BJ (cell line): ENCODE measurements at regions not wholly inside any gene's neighbourhood (a gene's known extent, or its start where the extent isn't known, plus 50 kb on each side); places are given as distances from the start of the nearest gene placed in this dataset.

Experiments
- CTCF ChIA-PET: fragments of 350-600 bp; formaldehyde crosslinking; extraction: SDS; loops from one replicate; lab custom pipeline; 2021; ENCODE audit warnings: antibody characterized with exemption, inconsistent platforms; lab: Yijun Ruan, JAX
- POLR2A ChIA-PET: fragments of 300-600 bp; sonication (Branson Sonifier 250); formaldehyde crosslinking; extraction: SDS; loops from one replicate; lab custom pipeline; 2021; ENCODE audit warnings: antibody characterized with exemption; lab: Charles Lee
- DNase-seq: peaks from one replicate; pipeline ENCODE4 v3.0.0-alpha.2; 2011; ENCODE audit warnings: low read depth
- H3K27me3 ChIP-seq: 2 replicates; pipeline ENCODE4 v1.6.0; 2011; ENCODE audit warnings: low read length; ENCODE audit not compliant: control insufficient read depth, insufficient read depth
- H3K36me3 ChIP-seq: 2 replicates; pipeline ENCODE4 v1.5.1; 2011; ENCODE audit warnings: low read length; ENCODE audit not compliant: control insufficient read depth, insufficient read depth
- H3K4me3 ChIP-seq: 2 replicates; pipeline ENCODE4 v1.5.1; 2011; ENCODE audit warnings: low read depth, mild to moderate bottlenecking, control low read depth, low read length
- TF ChIP-seq, protein P1 (sequence below): IDR thresholded peaks from 2 replicates; pipeline ENCODE4 v1.5.1; 2011; ENCODE audit warnings: low read depth, mild to moderate bottlenecking, control low read depth, inconsistent platforms, low read length, moderate library complexity; ENCODE audit not compliant: insufficient read depth

DNA sequence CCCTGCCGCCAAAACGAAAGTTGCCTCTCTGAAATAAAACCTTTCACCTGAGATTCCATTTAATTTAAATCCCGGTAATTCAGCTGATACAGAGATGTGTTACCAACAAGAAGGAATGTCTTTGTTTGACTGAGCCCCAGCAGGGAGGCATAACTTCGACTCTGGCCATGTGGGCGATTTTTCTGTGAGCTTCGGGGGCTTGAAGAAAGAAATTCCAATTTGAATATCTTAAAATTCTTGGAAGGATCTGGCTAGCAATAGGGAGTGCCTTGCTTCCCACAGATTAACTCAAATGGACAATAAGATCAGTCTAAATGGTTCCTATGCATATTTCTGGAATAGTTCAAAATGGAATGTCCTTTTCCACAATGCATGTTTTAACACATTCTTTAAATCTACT, 252.5 kb upstream of the TMPO start:
- CTCF ChIA-PET = no interaction called here
- H3K36me3 ChIP-seq = no peaks in the 10 kb centered on the region
- no peaks in the 10 kb centered on the region for H3K27me3 ChIP-seq
- no peak for DNase-seq
- POLR2A ChIA-PET = no interaction called here
- TF ChIP-seq, protein P1, sequence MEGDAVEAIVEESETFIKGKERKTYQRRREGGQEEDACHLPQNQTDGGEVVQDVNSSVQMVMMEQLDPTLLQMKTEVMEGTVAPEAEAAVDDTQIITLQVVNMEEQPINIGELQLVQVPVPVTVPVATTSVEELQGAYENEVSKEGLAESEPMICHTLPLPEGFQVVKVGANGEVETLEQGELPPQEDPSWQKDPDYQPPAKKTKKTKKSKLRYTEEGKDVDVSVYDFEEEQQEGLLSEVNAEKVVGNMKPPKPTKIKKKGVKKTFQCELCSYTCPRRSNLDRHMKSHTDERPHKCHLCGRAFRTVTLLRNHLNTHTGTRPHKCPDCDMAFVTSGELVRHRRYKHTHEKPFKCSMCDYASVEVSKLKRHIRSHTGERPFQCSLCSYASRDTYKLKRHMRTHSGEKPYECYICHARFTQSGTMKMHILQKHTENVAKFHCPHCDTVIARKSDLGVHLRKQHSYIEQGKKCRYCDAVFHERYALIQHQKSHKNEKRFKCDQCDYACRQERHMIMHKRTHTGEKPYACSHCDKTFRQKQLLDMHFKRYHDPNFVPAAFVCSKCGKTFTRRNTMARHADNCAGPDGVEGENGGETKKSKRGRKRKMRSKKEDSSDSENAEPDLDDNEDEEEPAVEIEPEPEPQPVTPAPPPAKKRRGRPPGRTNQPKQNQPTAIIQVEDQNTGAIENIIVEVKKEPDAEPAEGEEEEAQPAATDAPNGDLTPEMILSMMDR = no peak
- no peak overlapping the region for H3K4me3 ChIP-seq

DNA sequence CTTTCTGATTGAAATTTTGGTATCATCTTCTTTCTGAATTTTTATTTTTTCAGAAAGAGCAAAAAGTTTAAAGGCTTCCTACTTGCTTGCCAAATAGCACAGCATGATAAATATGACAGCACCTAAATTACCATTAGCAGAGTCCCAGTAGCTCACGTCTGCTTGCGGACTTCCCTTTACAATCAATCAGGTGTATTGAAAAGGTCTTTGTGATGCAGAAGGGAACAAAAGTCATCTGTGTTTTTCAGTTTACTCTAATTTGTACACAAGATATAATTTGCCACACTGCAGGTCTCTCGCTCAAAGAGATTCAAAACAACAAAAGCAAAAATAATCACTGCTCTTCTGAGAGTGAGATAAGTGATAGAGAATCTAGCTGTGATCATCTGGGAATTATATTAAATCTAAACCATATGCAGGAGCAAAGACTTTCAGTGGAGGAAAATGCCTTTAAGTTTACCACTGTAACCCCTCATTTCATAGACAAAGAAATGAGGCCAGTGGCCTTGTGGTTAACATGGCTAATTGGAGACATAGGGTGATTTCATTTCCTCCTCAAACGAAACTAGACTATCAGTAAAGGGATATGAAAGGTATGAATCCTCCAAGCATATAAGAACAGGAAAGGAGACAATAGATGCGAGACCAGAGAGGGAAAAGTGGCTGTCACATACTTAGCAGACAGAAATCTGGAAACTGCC, 240.8 kb upstream of the TMPO start:
- TF ChIP-seq, protein P1 = no peak
- Histone ChIP-seq H3K27me3 (no peaks in the 10 kb centered on the region), H3K4me3 (no peak overlapping the region), H3K36me3 (no peaks in the 10 kb centered on the region)
- ChIA-PET POLR2A (no interaction called here), CTCF (interaction anchor here (0.6 kb wide), 1 partner anchor 21 kb away, joined by 3 read pairs; no protein-coding TSS in a partner anchor)
- DNase-seq = no peak

- no peak overlapping the region for H3K4me3 ChIP-seq
- no peak for DNase-seq
- TF ChIP-seq, protein P1 = no peak
- H3K27me3 ChIP-seq = no peaks in the 10 kb centered on the region
- CTCF ChIA-PET = no interaction called here
- no peaks in the 10 kb centered on the region for H3K36me3 ChIP-seq
- POLR2A ChIA-PET = no interaction called here
Measured at GRCh38 chr12:98275131-98275475, 240.3 kb upstream of the TMPO start.

GRCh38 chr12:98280152-98280551, 235.2 kb upstream of the TMPO start:
- DNase-seq = no peak
- TF ChIP-seq, protein P1 = no peak
- no peaks in the 10 kb centered on the region for H3K36me3 ChIP-seq
- no peak overlapping the region for H3K4me3 ChIP-seq
- H3K27me3 ChIP-seq = no peaks in the 10 kb centered on the region; the same call in 1 of the 2 replicates
- POLR2A ChIA-PET = no interaction called here
- CTCF ChIA-PET = no interaction called here

DNA sequence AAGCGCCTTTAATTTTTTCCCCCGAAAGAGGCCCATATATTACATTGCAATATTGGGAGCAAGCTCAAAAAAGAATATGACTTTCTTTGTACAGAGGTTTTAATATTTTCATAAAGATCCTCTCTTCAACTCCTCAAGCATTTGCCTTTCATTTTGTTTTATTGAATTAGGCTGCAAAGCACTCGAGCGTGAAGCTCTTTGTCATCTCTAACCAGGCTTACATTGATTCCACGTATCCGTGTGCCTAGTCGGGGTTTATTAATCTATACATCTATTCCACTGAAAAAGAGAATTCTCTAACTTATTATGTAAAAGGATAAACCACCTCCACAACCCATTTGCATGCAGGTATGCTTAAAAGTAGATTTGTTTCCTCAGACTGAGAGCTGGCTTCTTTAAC, 234.8 kb upstream of the TMPO start:
- TF ChIP-seq, protein P1 = no peak
- H3K27me3 ChIP-seq = no peaks in the 10 kb centered on the region; the same call in 1 of the 2 replicates
- H3K36me3 ChIP-seq = no peaks in the 10 kb centered on the region
- ChIA-PET POLR2A (no interaction called here), CTCF (no interaction called here)
- DNase-seq = no peak
- H3K4me3 ChIP-seq = no peak overlapping the region
